ENCODE measurements at regions not wholly inside any gene's neighbourhood (a gene's known extent, or its start where the extent isn't known, plus 50 kb on each side); places are given as distances from the start of the nearest gene placed in this dataset.
A peak's percentile ranks its signal among the peaks of the same experiment; 100 is the strongest.

DNA sequence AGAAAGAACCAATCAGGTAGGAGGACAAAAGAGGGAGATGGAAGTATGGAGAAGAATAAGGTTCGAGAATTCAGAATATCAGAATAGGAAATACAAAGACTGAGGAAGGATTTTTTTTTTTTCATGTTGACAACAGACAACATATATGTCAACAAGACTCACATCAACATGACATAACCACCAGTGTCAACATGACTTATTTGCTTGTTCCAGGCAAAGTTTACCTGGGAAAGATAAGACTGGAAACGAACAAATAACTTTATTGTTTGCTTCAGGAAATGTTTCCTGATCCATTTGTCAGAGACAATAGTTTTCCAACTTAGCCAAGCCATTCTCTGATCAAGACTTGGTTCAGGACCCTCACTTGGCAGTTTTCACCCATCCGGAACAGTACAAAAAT lies 321.9 kb upstream of the NETO1 start:
- H3K27ac ChIP-seq, result peak overlapping the region; percentile 91
- no peak for TF ChIP-seq ZFX (IDR thresholded peaks at IDR 0.05; ENCODE audit: borderline replicate concordance)
- TF ChIP-seq, protein P1, sequence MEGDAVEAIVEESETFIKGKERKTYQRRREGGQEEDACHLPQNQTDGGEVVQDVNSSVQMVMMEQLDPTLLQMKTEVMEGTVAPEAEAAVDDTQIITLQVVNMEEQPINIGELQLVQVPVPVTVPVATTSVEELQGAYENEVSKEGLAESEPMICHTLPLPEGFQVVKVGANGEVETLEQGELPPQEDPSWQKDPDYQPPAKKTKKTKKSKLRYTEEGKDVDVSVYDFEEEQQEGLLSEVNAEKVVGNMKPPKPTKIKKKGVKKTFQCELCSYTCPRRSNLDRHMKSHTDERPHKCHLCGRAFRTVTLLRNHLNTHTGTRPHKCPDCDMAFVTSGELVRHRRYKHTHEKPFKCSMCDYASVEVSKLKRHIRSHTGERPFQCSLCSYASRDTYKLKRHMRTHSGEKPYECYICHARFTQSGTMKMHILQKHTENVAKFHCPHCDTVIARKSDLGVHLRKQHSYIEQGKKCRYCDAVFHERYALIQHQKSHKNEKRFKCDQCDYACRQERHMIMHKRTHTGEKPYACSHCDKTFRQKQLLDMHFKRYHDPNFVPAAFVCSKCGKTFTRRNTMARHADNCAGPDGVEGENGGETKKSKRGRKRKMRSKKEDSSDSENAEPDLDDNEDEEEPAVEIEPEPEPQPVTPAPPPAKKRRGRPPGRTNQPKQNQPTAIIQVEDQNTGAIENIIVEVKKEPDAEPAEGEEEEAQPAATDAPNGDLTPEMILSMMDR (IDR thresholded peaks at IDR 0.05), result no peak

DNA sequence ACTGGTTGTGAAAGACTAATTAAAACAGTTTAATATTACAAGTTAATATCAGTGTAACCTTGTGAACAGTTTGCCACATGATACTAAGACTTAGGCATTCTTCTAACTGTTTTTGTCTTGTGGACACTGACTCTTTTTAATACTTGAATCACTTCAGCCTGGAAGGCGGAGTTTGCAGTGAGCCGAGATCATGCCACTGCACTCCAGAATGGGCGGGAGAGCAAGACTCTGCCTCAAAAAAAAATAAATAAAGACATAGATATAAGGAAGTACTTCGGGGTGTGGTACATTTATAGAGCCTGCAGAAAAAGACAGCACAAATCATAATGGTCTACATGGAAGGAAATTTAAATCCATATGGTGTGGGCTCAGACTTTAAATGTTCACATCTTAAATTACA lies 300.4 kb upstream of the NETO1 start:
- TF ChIP-seq, protein P1 (IDR thresholded peaks at IDR 0.05), result no peak
- TF ChIP-seq ZFX (IDR thresholded peaks at IDR 0.05; ENCODE audit: borderline replicate concordance), result no peak

DNA sequence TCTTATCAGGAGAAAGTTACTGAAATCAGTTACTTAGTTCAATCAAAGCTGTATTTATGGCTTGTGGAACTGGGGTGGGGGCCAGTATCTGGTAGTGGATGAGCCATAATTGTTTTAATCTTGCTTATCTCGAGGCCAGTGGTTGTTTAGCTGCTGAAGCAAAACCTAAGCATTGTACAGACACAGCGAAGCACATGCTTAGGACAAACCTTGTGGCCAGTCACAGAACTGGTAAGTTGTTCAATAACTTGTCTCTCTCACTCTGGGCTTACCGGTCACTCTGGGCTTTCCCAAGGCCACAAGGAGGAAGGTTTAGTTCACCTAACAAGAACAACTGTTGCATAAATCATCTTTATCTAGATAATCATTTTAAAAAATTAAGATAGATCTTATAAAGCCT lies 296.6 kb upstream of the NETO1 start:
- H3K27ac ChIP-seq, result no peak overlapping the region
- TF ChIP-seq, protein P1 (IDR thresholded peaks at IDR 0.05), result no peak
- TF ChIP-seq ZFX (IDR thresholded peaks at IDR 0.05; ENCODE audit: borderline replicate concordance), result no peak

More for the DNA sequence above, 300.4 kb upstream of the NETO1 start:
- H3K27ac ChIP-seq, result peak overlapping the region; percentile 40

DNA sequence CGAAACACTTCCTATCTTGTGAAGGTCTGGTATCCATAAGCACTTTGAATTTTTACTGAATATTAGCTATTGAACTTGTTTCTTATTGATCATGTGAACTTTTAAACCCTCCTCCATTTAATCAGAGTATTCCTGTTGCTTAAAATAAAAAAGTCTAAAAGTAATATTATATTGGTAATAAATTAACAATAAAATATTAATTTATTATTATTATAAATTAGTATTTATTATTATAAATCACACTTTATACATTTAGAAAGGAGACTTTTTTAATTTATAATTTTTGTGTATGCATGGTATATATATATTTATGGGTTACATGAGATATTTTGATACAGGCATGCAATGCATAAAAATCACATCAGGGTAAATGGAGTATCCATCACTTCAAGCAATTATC lies 295.4 kb upstream of the NETO1 start:
- no peak overlapping the region for H3K27ac ChIP-seq
- TF ChIP-seq, protein P1 (IDR thresholded peaks at IDR 0.05), result no peak
- TF ChIP-seq ZFX (IDR thresholded peaks at IDR 0.05; ENCODE audit: borderline replicate concordance), result no peak

DNA sequence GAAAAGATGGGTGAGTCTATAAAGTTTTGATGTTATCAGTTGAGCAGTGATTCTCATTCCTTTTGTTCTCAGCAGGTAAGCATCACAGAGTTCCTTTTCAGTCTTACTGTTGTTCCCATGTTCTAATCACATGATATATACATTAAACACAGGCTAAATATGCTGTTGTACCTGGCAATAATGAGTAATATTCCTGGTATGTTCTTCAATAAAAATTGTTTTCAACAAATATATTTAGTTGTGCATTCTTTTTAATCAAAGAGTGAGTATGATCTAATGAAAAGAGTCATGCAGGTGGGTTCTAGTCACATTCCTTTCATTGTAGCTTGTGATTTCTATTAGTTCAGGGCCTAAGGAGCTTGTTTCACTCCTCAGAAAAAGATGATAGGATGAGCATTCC lies 288.3 kb upstream of the NETO1 start:
- no peak for TF ChIP-seq ZFX (IDR thresholded peaks at IDR 0.05; ENCODE audit: borderline replicate concordance)
- TF ChIP-seq, protein P1 (IDR thresholded peaks at IDR 0.05), result no peak
- no peak overlapping the region for H3K27ac ChIP-seq

DNA sequence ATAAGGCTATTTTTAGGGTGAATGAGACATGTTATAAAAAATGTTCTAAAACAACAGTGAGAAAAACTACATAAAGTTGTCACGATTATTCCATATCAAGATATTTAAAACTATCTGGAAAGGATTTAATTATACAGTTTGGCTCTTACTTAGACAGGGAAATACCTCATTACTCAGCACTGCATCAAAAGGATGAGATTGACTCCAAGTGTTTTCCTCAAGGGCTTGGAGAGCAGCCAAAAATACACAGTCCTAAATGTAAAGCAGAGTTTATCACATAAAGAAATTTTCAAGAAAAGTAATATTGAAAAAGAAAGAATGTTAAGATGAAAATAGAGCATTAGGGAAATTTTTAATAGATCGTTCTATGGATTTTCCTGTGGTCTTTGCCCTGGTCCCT lies 285.5 kb upstream of the NETO1 start:
- TF ChIP-seq ZFX (IDR thresholded peaks at IDR 0.05; ENCODE audit: borderline replicate concordance), result no peak
- TF ChIP-seq, protein P1 (IDR thresholded peaks at IDR 0.05), result no peak
- H3K27ac ChIP-seq, result no peak overlapping the region

DNA sequence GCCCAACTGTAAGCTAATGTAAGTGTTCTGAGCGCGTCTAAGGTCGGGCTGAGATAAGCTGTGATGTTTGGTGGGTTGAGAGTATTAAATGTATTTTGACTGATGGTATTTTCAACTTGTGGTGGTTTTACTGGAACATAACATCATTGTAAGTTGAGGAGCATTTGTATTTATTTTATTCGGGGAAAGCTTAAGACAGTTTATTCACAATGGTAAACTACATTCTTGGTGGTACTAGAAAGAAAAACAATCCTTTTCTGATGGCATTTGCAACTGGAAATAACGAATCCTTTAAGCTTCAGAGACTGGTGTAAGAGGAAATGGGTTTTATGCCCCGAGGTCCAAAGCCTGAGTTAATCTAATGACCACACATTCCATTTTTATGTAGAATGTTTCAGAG lies 283.3 kb upstream of the NETO1 start:
- H3K27ac ChIP-seq, result no peak overlapping the region
- no peak for TF ChIP-seq ZFX (IDR thresholded peaks at IDR 0.05; ENCODE audit: borderline replicate concordance)
- TF ChIP-seq, protein P1 (IDR thresholded peaks at IDR 0.05), result no peak

All from 22Rv1 (cell line).